Heart right ventricle (tissue), 16 donors: ENCODE measurements at regions not wholly inside any gene's neighbourhood (a gene's known extent, or its start where the extent isn't known, plus 50 kb on each side); places are given as distances from the start of the nearest gene placed in this dataset.

Experiments used
- ATAC-seq, 8 donors: fragments of 200-7000 bp; cut with Tn5 transposase; one replicate each; pipeline ENCODE4 v1.9.1; 2020; ENCODE audit warnings: mild to moderate bottlenecking in 8 of 8, moderate library complexity in 8 of 8, moderate number of reproducible peaks in 1 of 8
- DNase-seq, 2 donors: peaks; one replicate each; pipeline ENCODE4 v3.0.0-alpha.2; 2020
- H3K27ac ChIP-seq, 10 donors: fragments of 200-600 bp; sonication (generic) in 2 of 10; one replicate each; pipeline versions ENCODE4 v1.5.0 to v1.8.0; 2020 to 2022; ENCODE audit warnings: mild to moderate bottlenecking in 3 of 10
- H3K27me3 ChIP-seq, 7 donors: fragments of 200-600 bp; one replicate each; pipeline ENCODE4 v1.8.0; 2021 to 2022; ENCODE audit warnings: mild to moderate bottlenecking in 2 of 7
- H3K36me3 ChIP-seq, 9 donors: fragments of 200-600 bp; sonication (generic) in 1 of 9; one replicate each; pipeline versions ENCODE4 v1.5.0 to v1.8.0; 2020 to 2022; ENCODE audit warnings: mild to moderate bottlenecking in 2 of 9
- H3K4me1 ChIP-seq, 9 donors: fragments of 200-600 bp; sonication (generic) in 1 of 9; one replicate each; pipeline versions ENCODE4 v1.5.0 to v1.8.0; 2020 to 2022; ENCODE audit warnings: mild to moderate bottlenecking in 4 of 9
- H3K4me3 ChIP-seq, 10 donors: fragments of 200-600 bp; sonication (generic) in 2 of 10; one replicate each; pipeline versions ENCODE4 v1.5.0 to v1.8.0; 2020 to 2022; ENCODE audit warnings: mild to moderate bottlenecking in 7 of 10, moderate library complexity in 2 of 10
- H3K9me3 ChIP-seq, 11 donors: fragments of 200-600 bp in 10 of 11; sonication (generic) in 2 of 11; one replicate each; pipeline versions ENCODE4 v1.5.0 to v1.8.0; 2013 to 2022; ENCODE audit warnings: mild to moderate bottlenecking in 2 of 11, control low read depth in 1 of 11, moderate library complexity in 1 of 11
- WGBS, 2 donors: extraction: QIAGEN DNeasy Blood & Tissue Kit; methylation state at CpG; one replicate each; pipeline ENCODE4 v1.1.7; 2013; ENCODE audit warnings: inconsistent platforms in 1 of 2; 5-methylcytosine and 5-hydroxymethylcytosine counted together
- intact Hi-C, 10 donors: fragments of 100-400 bp; cut with DNase I; formaldehyde crosslinking; loops; one replicate each; pipeline versions ENCODE4 v1.11.1 to v1.14.2; 2022
- TF ChIP-seq, protein P1 (sequence below), 9 donors: fragments of 200-600 bp; sonication (generic) in 2 of 9; IDR thresholded peaks; one replicate each; pipeline versions ENCODE4 v1.5.0 to v1.8.0; 2021 to 2022; ENCODE audit warnings: antibody characterized with exemption in 9 of 9, mild to moderate bottlenecking in 5 of 9, moderate library complexity in 1 of 9
- donor health status: Arrhythmogenic right ventricular cardiomyopathy.
- donor health status: ischemic (EF 13 %, LVEDD 7.1; RV severe dilation, severe dysfunction).
- donor health status: healthy with polysubstance abuse.
- donor health status: DM: no; HTN: yes; CAD: no.
- donor health status: DM: no; HTN: no; CAD: no.
- donor health status: ischemic (EF 25% LVEDD 6.9; RV normal size, moderate dysfunction).
- donor health status: ischemic (EF 25% LVEDD 5.7; RV mildly dilated, moderate dysfunction).
- donor health status: healthy.
- donor health status: DM: yes; HTN: yes; CAD: no.
- donor health status: Ischemic cardiomyopathy.
- donor health status: ischemic (EF 35%, LVEDD 5.7; RV mildly dilated, moderate dysfunction).
- donor health status: nonischemic (EF 11% LVEDD 7.7; RV severe dilation, severe dysfunction).
- donor health status: DM: yes; HTN: yes; CAD: no.
- donor health status: PGD.
- donor health status: ischemic (EF 29% LVEDD 5.4; RV normal size, mild dysfunction).
- donor health status: nonischemic (EF 23%, LVEDD 6.1; RV moderate dilation, normal function).

DNA sequence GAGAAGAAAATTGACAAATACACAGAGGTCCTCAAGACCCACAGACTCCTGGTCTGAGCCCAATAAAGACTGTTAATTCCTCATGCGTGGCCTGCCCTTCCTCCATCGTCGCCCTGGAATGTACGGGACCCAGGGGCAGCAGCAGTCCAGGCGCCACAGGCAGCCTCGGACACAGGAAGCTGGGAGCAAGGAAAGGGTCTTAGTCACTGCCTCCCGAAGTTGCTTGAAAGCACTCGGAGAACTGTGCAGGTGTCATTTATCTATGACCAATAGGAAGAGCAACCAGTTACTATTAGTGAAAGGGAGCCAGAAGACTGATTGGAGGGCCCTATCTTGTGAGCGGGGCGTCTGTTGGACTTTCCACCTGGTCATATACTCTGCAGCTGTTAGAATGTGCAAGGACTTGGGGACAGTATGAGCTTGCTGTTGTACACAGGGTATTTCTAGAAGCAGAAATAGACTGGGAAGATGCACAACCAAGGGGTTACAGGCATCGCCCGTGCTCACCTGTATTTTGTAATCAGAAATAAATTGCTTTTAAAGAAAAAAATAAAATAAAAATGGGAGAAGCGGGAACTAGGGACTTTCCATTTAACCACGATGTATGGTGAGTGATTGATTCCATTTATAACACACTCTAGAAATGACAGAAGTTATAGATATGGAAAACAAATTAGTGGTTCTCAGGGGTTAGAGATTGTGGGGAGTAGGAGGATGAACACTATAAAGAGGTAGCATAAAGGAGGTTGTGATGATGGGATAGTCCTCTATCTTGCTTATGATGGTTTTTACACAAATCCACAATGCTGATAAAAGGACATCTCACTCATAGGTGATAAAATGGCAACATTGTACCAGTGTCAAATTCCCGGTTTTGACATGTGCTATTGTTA lies 244.7 kb downstream of the MRPL39 start:
- Histone ChIP-seq H3K27ac (no peak overlapping the region), H3K4me1 (no peaks in the 10 kb centered on the region), H3K36me3 (no peaks in the 10 kb centered on the region), H3K9me3 (no peaks in the 10 kb centered on the region), H3K4me3 (no peak overlapping the region), H3K27me3 (peaks cover 0 to 3% (median 0%) of the 10 kb centered on the region in 7 donors)
- intact Hi-C loops = no loop called here
- TF ChIP-seq, protein P1, sequence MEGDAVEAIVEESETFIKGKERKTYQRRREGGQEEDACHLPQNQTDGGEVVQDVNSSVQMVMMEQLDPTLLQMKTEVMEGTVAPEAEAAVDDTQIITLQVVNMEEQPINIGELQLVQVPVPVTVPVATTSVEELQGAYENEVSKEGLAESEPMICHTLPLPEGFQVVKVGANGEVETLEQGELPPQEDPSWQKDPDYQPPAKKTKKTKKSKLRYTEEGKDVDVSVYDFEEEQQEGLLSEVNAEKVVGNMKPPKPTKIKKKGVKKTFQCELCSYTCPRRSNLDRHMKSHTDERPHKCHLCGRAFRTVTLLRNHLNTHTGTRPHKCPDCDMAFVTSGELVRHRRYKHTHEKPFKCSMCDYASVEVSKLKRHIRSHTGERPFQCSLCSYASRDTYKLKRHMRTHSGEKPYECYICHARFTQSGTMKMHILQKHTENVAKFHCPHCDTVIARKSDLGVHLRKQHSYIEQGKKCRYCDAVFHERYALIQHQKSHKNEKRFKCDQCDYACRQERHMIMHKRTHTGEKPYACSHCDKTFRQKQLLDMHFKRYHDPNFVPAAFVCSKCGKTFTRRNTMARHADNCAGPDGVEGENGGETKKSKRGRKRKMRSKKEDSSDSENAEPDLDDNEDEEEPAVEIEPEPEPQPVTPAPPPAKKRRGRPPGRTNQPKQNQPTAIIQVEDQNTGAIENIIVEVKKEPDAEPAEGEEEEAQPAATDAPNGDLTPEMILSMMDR (IDR thresholded peaks at IDR 0.05) = no peak
- no peak for ATAC-seq
- DNase-seq = no peak
- WGBS, 2 donors = 84 to 86% methylated on average over 15 of the region's 15 CpGs

DNA sequence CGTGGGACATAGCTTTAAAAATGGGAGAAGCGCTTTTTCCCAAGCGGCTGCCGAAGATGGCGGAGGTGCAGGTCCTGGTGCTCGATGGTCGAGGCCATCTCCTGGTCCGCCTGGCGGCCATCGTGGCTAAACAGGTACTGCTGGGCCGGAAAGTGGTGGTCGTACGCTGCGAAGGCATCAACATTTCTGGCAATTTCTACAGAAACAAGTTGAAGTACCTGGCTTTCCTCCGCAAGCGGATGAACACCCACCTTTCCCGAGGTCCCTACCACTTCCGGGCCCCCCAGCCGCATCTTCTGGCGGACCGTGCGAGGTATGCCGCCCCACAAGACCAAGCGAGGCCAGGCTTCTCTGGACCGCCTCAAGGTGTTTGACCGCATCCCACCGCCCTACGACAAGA lies 245.5 kb downstream of the MRPL39 start:
- intact Hi-C loops = no loop called here
- H3K27ac ChIP-seq = no peak overlapping the region
- H3K36me3 ChIP-seq = no peaks in the 10 kb centered on the region
- WGBS, 2 donors = 95 to 96% methylated on average over 28 of the region's 28 CpGs
- TF ChIP-seq, protein P1 (IDR thresholded peaks at IDR 0.05) = no peak
- DNase-seq (no peak), ATAC-seq (no peak)
- no peaks in the 10 kb centered on the region for H3K9me3 ChIP-seq
- H3K27me3 ChIP-seq = no peaks in the 10 kb centered on the region
- H3K4me3 ChIP-seq = no peak overlapping the region
- H3K4me1 ChIP-seq = no peaks in the 10 kb centered on the region

DNA sequence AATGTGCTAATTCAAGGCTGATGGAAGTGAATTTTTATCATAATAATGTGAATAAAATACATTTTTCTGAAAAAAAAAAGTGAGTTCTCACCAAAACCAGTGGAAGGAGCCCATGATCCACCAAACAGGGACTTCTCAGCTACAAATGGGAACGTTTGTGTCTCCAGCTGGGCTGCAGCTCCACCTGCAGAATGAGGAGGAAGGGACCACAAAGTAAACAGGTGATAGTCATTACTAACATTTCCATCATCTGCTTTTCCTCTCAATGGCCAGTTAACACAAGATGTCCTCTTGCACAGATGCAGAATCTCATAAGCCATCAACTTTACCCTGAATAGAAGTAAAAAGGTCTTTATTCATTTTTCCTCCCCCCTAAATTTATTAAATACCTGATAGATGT lies 246.2 kb downstream of the MRPL39 start:
- no peaks in the 10 kb centered on the region for H3K36me3 ChIP-seq
- intact Hi-C loops = no loop called here
- no peaks in the 10 kb centered on the region for H3K9me3 ChIP-seq
- no peak overlapping the region for H3K27ac ChIP-seq
- H3K4me3 ChIP-seq = no peak overlapping the region
- H3K27me3 ChIP-seq = no peaks in the 10 kb centered on the region
- DNase-seq = no peak
- H3K4me1 ChIP-seq = no peaks in the 10 kb centered on the region
- no peak for ATAC-seq
- TF ChIP-seq, protein P1 (IDR thresholded peaks at IDR 0.05) = no peak
- 38 to 52% methylated on average over 1 of the region's 1 CpG for WGBS, 2 donors

DNA sequence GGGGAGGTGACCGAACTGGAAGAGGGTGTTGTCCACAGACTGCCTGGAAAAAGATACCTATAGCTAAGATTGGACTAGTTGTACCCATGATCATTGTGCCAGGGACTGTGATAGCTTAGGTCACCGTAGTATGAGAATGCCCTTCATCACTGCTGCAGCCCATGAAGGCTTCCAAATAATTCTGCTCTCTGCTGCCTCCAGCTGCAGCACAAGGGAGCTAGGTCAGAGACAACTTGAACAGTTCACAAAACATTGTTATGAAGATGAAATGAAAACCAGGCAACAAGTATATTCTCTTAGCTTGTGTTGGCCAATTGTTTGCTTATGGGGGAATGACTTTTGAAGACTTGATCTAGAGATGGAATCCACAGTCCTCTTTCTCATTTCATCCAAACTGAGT lies 246.7 kb downstream of the MRPL39 start:
- Histone ChIP-seq H3K27ac (no peak overlapping the region), H3K4me3 (no peak overlapping the region), H3K36me3 (no peaks in the 10 kb centered on the region), H3K27me3 (no peaks in the 10 kb centered on the region), H3K4me1 (no peaks in the 10 kb centered on the region), H3K9me3 (no peaks in the 10 kb centered on the region)
- intact Hi-C loops = no loop called here
- ATAC-seq (no peak), DNase-seq (no peak)
- 71 to 73% methylated on average over 2 of the region's 2 CpGs for WGBS, 2 donors
- TF ChIP-seq, protein P1 (IDR thresholded peaks at IDR 0.05) = no peak
